ENCODE measurements at regions not wholly inside any gene's neighbourhood (a gene's known extent, or its start where the extent isn't known, plus 50 kb on each side); places are given as distances from the start of the nearest gene placed in this dataset.

DNA sequence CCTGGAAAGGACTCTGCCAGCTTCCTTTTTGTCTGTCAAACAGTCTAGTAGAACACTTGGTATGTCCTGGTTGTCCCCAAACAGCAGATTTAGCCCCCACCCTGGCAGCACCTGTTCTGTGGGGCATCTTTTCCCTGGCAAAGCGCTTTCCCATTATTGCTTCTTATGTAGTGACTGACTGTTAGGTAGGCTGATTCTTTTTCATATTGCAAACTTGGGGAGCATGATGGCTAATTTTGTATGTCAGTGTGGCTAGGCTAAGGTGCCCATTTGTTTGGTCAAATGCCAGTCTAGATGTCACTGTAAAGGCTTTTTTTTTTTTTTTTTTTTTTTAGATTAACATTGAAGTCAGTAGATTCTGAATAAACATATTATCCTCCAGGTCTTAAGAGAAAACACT, 140.2 kb downstream of the MYCN start:
- no peaks in the 10 kb centered on the region for H3K4me1 ChIP-seq (ENCODE audit: insufficient read depth, low read length, poor library complexity, severe bottlenecking)
- H3K9me3 ChIP-seq (ENCODE audit: insufficient read depth, low read depth, low read length) = no peaks in the 10 kb centered on the region
- H3K9me2 ChIP-seq (replicated peaks; ENCODE audit: low read depth, low read length) = no peaks in the 10 kb centered on the region
- no peaks in the 10 kb centered on the region for H3K79me2 ChIP-seq (ENCODE audit: insufficient read depth, low read length)
- no peaks in the 10 kb centered on the region for H4K20me1 ChIP-seq (ENCODE audit: insufficient read depth, low read length, poor library complexity, severe bottlenecking)
- H3K27me3 ChIP-seq (ENCODE audit: insufficient read depth, low read length, poor library complexity, severe bottlenecking) = no peaks in the 10 kb centered on the region
- H3K36me3 ChIP-seq (ENCODE audit: insufficient read depth, low read length) = no peaks in the 10 kb centered on the region
- no peak overlapping the region for H3K4me3 ChIP-seq (ENCODE audit: low read length, poor library complexity, severe bottlenecking)
- H3K4me2 ChIP-seq (ENCODE audit: low read depth, low read length, poor library complexity, severe bottlenecking) = no peak overlapping the region
- no peak overlapping the region for H2AFZ ChIP-seq (ENCODE audit: low read length)
- H3F3A ChIP-seq (ENCODE audit: low read depth) = no peaks in the 10 kb centered on the region
- no peak overlapping the region for H3K9ac ChIP-seq (ENCODE audit: low read depth, low read length, poor library complexity, severe bottlenecking)
- TF ChIP-seq EZH2phosphoT487 (IDR thresholded peaks at IDR 0.05; ENCODE audit: borderline replicate concordance) (no peak), CTCF (conservative IDR thresholded peaks at IDR 0.05; ENCODE audit: low read length) (no peak)

- Histone ChIP-seq H3K4me3 (ENCODE audit: low read length, poor library complexity, severe bottlenecking) (no peak overlapping the region), H3F3A (ENCODE audit: low read depth) (no peaks in the 10 kb centered on the region), H3K36me3 (ENCODE audit: insufficient read depth, low read length) (no peaks in the 10 kb centered on the region), H3K27me3 (ENCODE audit: insufficient read depth, low read length, poor library complexity, severe bottlenecking) (no peaks in the 10 kb centered on the region), H2AFZ (ENCODE audit: low read length) (no peak overlapping the region), H3K9me3 (ENCODE audit: insufficient read depth, low read depth, low read length) (no peaks in the 10 kb centered on the region), H3K79me2 (ENCODE audit: insufficient read depth, low read length) (no peaks in the 10 kb centered on the region), H3K4me2 (ENCODE audit: low read depth, low read length, poor library complexity, severe bottlenecking) (no peak overlapping the region), H4K20me1 (ENCODE audit: insufficient read depth, low read length, poor library complexity, severe bottlenecking) (no peaks in the 10 kb centered on the region), H3K9ac (ENCODE audit: low read depth, low read length, poor library complexity, severe bottlenecking) (no peak overlapping the region), H3K4me1 (ENCODE audit: insufficient read depth, low read length, poor library complexity, severe bottlenecking) (no peaks in the 10 kb centered on the region), H3K9me2 (replicated peaks; ENCODE audit: low read depth, low read length) (no peaks in the 10 kb centered on the region)
- TF ChIP-seq EZH2phosphoT487 (IDR thresholded peaks at IDR 0.05; ENCODE audit: borderline replicate concordance) (no peak), CTCF (conservative IDR thresholded peaks at IDR 0.05; ENCODE audit: low read length) (no peak)
Observed at GRCh38 chr2:16080071-16080470, 139.7 kb downstream of the MYCN start.

DNA sequence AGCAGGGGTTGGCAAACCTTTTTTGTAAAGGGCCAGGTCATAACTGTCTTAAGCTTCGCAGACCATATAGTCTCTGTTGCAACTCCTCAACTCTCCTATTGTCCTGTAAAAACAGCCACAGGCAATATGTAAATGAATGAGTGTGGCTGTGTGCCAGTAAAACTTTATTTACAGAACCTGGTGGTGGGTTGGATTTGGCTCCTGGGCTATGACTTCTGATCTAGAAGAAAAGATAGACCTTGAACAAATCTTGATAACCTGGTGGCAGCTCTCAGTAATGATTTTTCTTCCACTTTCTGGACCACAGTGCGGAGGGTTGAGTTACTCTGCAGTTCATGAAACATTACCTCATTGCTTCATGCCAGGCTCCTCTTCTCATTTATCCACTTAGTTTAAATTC, 139.3 kb downstream of the MYCN start:
- Histone ChIP-seq H3K9me3 (ENCODE audit: insufficient read depth, low read depth, low read length) (no peaks in the 10 kb centered on the region), H3K79me2 (ENCODE audit: insufficient read depth, low read length) (no peaks in the 10 kb centered on the region), H3K4me2 (ENCODE audit: low read depth, low read length, poor library complexity, severe bottlenecking) (no peak overlapping the region), H3K27me3 (ENCODE audit: insufficient read depth, low read length, poor library complexity, severe bottlenecking) (no peaks in the 10 kb centered on the region), H2AFZ (ENCODE audit: low read length) (no peak overlapping the region), H3K9ac (ENCODE audit: low read depth, low read length, poor library complexity, severe bottlenecking) (no peak overlapping the region), H3K4me3 (ENCODE audit: low read length, poor library complexity, severe bottlenecking) (no peak overlapping the region), H4K20me1 (ENCODE audit: insufficient read depth, low read length, poor library complexity, severe bottlenecking) (no peaks in the 10 kb centered on the region), H3F3A (ENCODE audit: low read depth) (no peaks in the 10 kb centered on the region), H3K4me1 (ENCODE audit: insufficient read depth, low read length, poor library complexity, severe bottlenecking) (no peaks in the 10 kb centered on the region), H3K36me3 (ENCODE audit: insufficient read depth, low read length) (no peaks in the 10 kb centered on the region), H3K9me2 (replicated peaks; ENCODE audit: low read depth, low read length) (no peaks in the 10 kb centered on the region)
- TF ChIP-seq CTCF (conservative IDR thresholded peaks at IDR 0.05; ENCODE audit: low read length) (no peak), EZH2phosphoT487 (IDR thresholded peaks at IDR 0.05; ENCODE audit: borderline replicate concordance) (no peak)
